ENCODE measurements at regions not wholly inside any gene's neighbourhood (a gene's known extent, or its start where the extent isn't known, plus 50 kb on each side); places are given as distances from the start of the nearest gene placed in this dataset.

GRCh38 chr2:8036366-8036765 is 645.5 kb upstream of the ID2 start:
- Histone ChIP-seq H2AFZ (ENCODE audit: low read depth, low read length) (no peak overlapping the region), H3K9me2 (ENCODE audit: insufficient read depth, low read length) (no peaks in the 10 kb centered on the region), H3K4me3 (ENCODE audit: low read length) (no peak overlapping the region), H3K4me2 (ENCODE audit: low read length) (no peak overlapping the region), H3K79me2 (replicated peaks; ENCODE audit: insufficient read depth, low read length) (no peaks in the 10 kb centered on the region), H3F3A (ENCODE audit: insufficient read depth, low read length, poor library complexity, severe bottlenecking) (no peaks in the 10 kb centered on the region), H3K36me3 (ENCODE audit: insufficient read depth, low read length) (no peaks in the 10 kb centered on the region), H3K27ac (ENCODE audit: low read length) (no peak overlapping the region), H3K9me3 (ENCODE audit: low read length) (no peaks in the 10 kb centered on the region), H4K20me1 (ENCODE audit: insufficient read depth) (no peaks in the 10 kb centered on the region), H3K27me3 (ENCODE audit: insufficient read depth, low read depth, low read length) (no peaks in the 10 kb centered on the region), H3K9ac (ENCODE audit: low read length) (no peak overlapping the region)
- TF ChIP-seq POLR2AphosphoS5 (IDR thresholded peaks at IDR 0.05) (no peak), RAD21 (conservative IDR thresholded peaks at IDR 0.05) (no peak), CTCF (IDR thresholded peaks at IDR 0.05; ENCODE audit: poor library complexity, severe bottlenecking) (no peak), EZH2 (IDR thresholded peaks at IDR 0.05; ENCODE audit: borderline replicate concordance, insufficient read depth, low read length, poor library complexity, severe bottlenecking) (no peak), EP300 (conservative IDR thresholded peaks at IDR 0.05; ENCODE audit: poor library complexity, severe bottlenecking) (no peak), TAF1 (IDR thresholded peaks at IDR 0.05; ENCODE audit: low read depth) (no peak), SMC3 (conservative IDR thresholded peaks at IDR 0.05; ENCODE audit: poor library complexity) (no peak), MXI1 (conservative IDR thresholded peaks at IDR 0.05; ENCODE audit: poor library complexity, severe bottlenecking) (no peak), REST (IDR thresholded peaks at IDR 0.05; ENCODE audit: borderline replicate concordance) (no peak)

- no peak for TF ChIP-seq CTCF (IDR thresholded peaks at IDR 0.05; ENCODE audit: poor library complexity, severe bottlenecking)
- no peak for TF ChIP-seq SMC3 (conservative IDR thresholded peaks at IDR 0.05; ENCODE audit: poor library complexity)
- no peak for TF ChIP-seq POLR2AphosphoS5 (IDR thresholded peaks at IDR 0.05)
- no peak for TF ChIP-seq EP300 (conservative IDR thresholded peaks at IDR 0.05; ENCODE audit: poor library complexity, severe bottlenecking)
- no peak for TF ChIP-seq RAD21 (conservative IDR thresholded peaks at IDR 0.05)
- TF ChIP-seq REST (IDR thresholded peaks at IDR 0.05; ENCODE audit: borderline replicate concordance): no peak
- TF ChIP-seq TAF1 (IDR thresholded peaks at IDR 0.05; ENCODE audit: low read depth): no peak
- TF ChIP-seq MXI1 (conservative IDR thresholded peaks at IDR 0.05; ENCODE audit: poor library complexity, severe bottlenecking): no peak
- TF ChIP-seq EZH2 (IDR thresholded peaks at IDR 0.05; ENCODE audit: borderline replicate concordance, insufficient read depth, low read length, poor library complexity, severe bottlenecking): no peak
Measured at GRCh38 chr2:8039732-8040131, 642.1 kb upstream of the ID2 start.

More at GRCh38 chr2:8039732-8040131, 642.1 kb upstream of the ID2 start:
- H3K9me2 ChIP-seq (ENCODE audit: insufficient read depth, low read length): no peaks in the 10 kb centered on the region
- H3K27ac ChIP-seq (ENCODE audit: low read length): no peak overlapping the region
- no peaks in the 10 kb centered on the region for H3K9me3 ChIP-seq (ENCODE audit: low read length)
- H3K9ac ChIP-seq (ENCODE audit: low read length): no peak overlapping the region
- no peaks in the 10 kb centered on the region for H3F3A ChIP-seq (ENCODE audit: insufficient read depth, low read length, poor library complexity, severe bottlenecking)
- H3K4me2 ChIP-seq (ENCODE audit: low read length): no peak overlapping the region
- H3K4me3 ChIP-seq (ENCODE audit: low read length): no peak overlapping the region
- no peak overlapping the region for H2AFZ ChIP-seq (ENCODE audit: low read depth, low read length)
- H3K79me2 ChIP-seq (replicated peaks; ENCODE audit: insufficient read depth, low read length): no peaks in the 10 kb centered on the region
- no peaks in the 10 kb centered on the region for H3K36me3 ChIP-seq (ENCODE audit: insufficient read depth, low read length)
- H4K20me1 ChIP-seq (ENCODE audit: insufficient read depth): no peaks in the 10 kb centered on the region
- H3K27me3 ChIP-seq (ENCODE audit: insufficient read depth, low read depth, low read length): no peaks in the 10 kb centered on the region

Measured in neural cell (in vitro differentiated cells).